Stimulated activated CD8-positive, alpha-beta memory T cell treated with anti-CD3 and anti-CD28 coated beads, Interleukin-15, amount 100 ng/mL, for 1 hour (primary cell): ENCODE measurements at regions not wholly inside any gene's neighbourhood (a gene's known extent, or its start where the extent isn't known, plus 50 kb on each side); places are given as distances from the start of the nearest gene placed in this dataset.

Experiments used
- DNase-seq: peaks from one replicate; pipeline ENCODE4 v3.0.0-alpha.2; 2020; ENCODE audit warnings: low read depth

DNA sequence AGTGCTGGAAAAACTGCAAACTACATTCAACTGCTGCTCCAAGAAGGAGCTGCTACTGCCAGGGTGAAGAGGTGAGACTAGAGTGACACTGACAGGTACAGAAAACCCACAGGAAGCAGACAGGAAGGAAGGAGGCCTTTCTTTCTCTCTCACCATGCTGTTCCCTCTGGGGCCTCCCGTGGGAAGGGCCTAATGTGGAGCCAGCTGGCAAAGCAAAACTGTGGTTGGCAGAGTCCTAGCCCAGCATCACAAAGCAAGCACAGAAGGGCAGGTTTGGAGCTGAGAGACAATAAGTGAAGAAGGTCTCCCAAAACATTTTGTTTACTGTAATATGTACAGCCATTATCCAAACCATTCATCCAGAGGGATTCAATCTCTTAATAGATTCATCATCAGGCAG, 122.5 kb upstream of the MAX start:
- DNase-seq = no peak

DNA sequence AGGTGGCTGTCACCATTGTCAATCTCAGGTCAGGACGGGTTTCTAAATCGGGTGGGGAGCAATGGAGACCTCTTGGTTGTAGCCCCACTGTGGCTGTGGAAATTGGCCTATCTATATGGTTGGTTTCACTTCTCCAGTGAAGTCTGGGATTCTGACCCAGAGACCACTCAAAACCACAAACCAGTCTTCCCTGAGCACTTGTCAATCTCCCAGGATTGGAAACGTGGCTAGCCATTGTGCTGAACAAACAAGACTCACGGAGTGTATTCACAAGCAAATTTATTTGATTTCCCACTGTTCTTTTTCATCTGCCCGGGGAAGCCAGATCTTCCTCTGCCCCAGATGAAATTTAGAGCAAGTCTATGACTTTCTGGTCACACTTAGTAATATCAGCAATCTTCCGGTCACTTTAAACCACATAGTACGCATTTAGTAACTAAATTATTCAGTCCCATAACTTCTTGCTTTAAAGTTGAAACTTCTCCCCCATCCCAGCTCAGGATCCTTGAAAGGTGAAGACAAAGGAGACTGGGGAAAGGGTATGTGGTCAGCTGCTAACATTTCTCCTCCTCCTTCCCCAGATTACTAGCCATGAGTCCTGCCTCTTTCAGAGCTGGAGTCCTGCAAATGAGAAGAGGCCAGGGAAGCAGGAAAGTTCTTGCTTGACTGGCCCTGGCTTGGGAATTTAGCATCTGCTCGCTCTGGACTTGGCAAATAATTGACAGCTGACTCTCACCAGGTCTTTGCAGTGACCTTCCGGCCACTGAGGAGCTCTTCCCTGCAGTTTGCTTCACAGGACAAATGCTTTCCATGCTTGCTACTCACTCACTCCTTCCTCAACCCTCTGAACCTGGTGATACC, 123.2 kb upstream of the MAX start:
- DNase-seq = no peak

DNA sequence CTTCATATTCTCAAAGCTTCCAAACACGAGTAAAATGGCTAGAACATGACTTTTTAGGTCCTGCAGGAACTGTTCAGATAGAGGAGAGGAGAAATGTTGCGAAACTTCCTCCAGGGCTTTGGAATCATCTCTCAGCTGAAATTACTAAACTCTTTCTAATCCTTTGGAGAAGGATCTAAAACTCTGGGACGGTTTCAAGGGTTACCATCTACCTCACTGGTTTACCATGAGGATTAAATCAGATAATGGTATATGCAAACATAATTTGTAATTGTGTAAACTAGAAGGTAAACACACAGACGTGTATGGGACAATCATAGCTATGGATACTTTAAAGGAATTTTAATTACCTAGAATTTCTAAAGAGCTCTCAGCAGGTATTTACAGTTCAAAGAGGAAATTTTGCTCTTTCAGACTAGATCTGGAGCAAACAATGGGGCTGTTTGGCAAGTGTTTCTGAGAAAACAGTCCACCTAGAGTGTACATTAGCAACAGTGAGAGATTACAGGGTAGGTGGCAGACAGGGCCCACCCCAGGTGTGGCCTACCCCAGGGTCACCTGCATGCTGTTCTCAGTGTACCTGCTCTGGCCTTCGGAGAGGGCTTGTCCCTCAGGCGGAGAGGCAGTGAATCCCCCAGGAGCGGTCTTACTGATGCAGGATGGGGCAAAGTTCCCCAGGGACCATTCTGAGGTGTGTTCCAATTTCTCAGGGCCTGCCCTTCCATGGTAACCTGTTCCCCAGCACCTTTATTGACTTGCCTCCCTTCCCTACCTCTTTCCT, 124.7 kb upstream of the MAX start:
- no peak for DNase-seq

DNA sequence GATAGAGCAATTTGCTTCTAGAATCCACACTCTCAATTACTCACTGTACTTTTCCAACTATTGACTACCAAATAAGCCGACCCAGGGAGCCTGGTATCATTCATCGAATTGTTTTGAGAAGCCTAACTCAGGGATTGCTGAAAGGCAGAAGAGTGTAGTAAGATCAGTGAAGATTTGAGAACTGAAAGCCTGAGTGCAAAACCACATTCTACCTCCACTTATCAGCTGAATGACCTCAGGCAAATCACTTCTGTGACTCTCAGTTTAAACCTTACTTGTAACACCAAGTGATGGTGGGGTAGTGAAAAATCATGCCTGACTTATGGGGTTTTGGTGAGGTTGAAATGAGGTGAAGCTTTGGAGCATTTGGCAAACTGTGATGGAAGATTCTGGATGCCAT, 126.1 kb upstream of the MAX start:
- DNase-seq = no peak

DNA sequence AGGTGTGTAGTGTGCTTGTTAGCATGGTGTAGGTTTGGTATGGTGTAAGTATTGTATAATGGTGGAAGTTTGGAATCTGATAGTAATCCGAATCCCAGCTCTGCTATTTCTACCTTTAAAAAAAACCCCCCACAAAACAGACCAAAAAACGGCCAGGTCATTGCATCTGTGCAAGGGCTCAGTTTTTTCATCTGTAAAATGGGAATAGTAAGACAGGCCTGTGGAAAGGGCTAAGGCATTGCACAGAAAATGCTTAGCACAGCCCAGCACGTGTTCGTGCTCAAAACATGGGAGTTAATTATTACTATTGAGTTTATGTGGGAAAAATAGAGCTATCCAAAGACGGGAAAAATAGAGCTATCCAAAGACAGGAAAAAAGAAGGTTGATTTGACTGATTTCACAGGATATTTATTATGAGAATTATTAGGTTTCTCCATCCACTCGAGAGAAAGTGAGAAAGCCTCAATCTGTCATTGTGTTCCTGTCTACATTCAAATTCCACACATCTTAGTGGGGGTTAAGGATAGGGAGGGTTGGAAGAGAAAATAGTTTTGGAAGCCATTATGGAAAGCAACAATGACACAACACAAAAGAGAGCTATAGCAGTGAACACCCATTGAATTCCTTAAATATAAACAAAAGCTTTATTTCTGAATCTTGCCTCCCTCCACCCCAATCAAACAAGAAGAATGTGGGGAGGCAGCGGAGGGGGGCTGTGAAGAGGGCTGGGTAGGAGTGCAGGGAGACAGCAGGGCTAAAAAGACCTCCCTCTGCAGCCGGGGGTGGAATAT, 126.8 kb upstream of the MAX start:
- no peak for DNase-seq

DNA sequence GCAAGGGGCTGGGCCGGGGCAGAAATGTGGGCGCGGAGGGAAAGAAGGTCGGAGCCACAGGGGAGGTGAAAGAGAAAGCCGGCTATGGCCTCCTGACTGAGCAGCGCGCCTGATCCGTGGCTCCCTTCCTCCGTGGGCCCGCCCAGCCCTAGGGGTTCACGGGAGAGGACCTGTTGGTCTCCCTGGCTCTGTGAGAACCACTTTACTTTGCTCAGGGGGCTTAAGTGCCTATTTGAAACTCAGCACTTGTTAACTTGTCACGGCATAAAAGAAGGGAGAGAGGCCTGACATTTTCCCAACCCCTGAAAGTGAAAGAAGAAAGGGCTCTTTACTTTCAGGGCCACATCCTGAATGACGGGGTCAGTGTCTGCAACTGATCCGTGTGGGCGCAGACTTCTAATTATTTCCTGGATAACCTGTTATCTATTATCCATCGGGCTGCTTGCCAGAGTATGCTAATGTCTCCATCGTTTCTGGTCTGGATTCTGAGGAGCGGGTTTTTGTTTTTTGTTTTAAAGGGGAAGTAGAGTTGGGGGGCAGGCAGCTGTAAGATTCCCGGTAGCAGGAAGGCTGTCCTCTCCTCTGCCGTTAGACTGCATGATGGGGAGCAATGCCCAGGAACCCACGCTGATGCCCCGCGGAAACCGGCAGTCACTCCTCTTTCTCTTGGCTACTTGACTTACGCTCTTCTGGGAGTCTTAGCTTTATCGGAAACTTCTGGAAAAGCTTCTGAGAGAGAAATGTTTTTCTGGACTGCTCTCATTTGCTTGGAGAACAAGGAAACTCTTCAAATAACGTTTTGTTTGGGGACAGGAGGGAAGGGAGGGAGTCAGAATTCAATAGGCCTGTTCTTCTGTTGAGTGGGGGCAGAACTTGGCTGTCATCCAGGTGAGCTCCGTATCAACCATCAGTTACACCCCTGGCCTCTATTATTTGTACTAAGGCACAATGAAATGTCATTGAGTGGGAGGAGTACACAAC, 127.7 kb upstream of the MAX start:
- no peak for DNase-seq

DNA sequence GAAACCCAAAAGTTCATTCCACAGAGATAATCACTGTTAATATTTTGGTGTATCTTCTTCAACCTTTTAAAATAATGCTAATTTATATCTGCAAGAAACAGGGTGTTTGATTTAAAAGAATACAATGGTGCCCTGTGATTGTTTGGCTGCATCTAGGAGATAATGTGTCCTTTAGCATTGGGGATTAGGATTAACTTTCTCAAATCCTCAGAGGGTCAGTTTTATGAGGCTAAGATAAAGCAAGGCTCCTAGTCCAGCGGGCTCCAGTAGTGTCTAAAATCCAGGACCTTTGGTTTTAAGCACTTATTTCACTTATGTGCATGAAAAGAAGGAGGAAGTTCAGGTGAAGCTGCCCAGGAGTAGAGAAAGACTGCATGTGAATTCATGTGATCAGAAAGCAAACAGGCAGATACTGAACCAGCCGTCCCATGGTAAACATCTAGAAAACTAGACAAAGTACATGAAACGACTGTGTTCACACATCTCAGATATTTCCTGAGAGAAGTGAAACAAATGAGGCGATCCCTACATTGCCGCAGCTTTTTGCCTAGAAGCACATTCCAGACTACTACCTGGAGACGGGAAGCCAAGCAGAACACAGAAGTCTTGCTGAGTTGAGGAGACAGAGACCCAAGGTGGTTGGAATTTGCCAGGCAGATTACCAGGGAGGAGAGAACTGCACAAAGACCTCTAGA, 129.1 kb upstream of the MAX start:
- no peak for DNase-seq

DNA sequence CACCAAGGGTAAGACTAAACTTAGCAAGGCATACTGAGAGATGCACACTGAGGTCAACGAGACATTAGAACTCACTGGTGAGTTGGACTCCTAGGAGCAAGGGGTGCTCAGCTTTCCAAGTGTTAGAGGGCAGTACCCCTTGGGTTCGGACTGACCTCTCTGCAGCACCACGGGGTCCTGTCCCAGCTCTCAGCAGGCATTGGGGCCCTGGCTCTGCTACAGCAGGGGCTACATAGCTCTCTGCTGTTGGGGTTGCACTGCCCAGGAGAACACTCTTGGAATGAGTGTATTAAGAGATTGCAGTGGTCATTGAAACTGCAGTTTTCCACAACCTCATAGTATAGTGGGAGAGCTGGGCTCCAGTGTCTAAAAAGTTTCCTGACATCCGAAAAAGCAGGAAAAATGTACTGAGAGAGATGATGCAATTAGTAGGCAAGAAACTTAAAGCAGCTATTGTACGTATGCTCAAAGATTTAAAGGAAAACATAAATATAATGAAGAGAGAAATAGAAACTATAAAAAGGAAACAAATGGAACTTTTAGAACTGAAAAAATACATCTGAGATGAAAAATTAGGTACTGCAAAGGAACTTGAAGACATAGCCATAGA, 132.5 kb upstream of the MAX start:
- DNase-seq = no peak

DNA sequence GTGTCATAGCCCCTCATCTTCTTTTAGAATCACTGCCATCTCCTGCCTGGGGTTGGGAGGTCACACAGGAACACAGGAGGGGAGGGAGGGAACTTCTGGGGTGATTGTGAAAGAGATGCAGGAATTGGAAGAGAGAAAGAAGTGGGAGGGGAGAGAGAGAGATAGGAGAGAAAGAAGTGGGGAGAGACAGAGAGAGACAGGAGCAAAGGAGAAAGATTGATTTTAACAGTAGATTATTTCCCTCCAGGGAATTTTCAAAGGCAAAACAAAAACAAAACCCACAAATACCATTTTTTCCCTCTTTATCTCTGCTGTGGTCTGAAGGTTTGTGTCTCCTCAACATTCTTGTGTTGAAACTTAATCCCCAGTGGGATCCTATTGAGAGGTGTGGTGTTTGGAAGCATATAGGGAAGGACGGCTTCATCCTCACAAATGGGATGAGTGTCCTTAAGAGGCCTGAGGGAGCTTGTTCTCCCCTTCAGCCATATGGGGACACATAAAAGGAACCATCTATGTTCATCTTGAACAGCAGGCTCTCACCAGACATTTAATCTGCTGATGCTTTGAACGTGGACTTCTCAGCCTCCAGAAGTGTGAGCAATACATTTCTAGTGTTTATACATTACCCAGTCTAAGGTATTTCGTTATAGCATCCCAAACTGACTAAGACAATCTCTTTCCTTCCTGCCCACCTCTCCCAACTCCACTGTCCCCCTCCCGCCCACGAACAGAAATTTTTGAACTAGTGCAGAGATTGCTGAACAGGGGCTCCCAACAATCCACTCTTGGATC, 134.9 kb upstream of the MAX start:
- DNase-seq = no peak

DNA sequence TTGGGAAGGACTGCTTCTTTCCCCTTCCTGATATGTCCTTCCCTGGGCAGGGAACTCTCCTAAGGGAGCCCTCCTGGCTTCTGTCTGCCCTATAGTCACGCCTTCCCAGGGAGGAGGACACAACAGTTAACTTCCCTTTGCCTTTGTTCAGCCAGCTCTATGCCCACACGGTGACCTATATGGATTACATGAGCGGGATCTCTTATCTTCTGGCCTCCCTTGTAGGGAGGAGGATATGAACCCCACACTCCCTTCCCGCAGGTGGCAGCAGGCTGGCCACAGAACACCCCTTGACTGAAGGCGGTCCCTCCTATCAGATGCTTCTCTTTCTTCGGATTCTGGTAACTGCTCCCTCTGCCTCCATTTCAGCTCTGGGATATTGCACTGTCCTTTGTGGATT, 135.6 kb upstream of the MAX start:
- DNase-seq = no peak

DNA sequence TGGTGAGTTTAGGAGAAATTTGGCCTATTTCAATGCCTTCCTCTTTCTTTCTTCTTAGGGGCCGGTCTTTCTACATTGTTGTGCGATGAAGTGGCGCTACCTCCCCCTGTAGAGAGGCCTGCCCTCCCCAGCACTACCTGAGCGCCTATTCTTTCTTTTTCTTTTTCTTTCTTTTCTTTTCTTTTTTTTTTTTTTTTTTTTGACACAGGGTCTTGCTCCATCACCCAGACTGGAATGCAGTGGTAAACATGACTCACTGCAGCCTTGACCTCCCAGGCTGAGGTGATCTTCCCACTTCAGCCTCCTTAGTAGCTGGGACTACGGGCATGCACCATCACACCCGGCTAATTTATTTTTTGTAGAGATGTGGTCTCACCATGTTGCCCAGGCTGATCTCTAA, 136.1 kb upstream of the MAX start:
- DNase-seq = no peak

DNA sequence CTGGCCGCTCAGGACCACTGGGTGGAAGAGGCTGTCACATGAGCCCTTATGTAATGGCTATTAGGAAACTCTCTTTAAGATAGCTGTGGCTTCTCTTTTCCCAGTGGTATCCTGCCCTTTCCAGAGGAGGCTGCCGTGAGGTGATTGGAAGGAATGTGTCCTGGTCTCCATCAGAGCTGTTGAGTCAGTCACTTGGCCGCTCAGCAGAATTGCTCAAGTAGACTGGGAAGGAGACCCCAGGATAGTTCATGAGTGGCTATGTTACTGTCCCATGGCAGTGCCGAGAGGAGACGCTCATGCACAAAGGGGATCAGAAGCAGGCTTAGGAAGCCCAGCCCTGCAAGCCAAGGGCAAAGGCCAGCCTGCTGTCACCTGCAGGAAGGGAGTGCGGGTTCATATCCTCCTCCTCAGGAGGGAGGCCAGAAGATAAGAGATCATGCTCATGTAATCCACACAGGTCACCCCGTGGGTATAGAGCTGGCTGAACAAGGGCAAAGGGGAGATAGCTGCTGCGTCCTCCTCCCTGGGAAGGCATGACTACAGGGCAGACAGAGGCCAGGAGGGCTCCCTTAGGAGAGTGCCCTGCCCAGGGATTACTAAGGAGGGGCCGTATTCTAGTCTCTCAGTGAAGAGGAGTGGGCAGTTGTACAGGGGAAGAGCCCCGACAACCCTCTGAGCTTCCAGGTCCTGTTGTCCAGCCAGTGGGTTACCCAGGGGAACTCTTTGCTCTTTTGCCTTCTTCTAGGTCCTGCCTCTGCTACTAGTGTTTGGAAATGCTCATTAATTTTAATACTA, 137.0 kb upstream of the MAX start:
- no peak for DNase-seq

DNA sequence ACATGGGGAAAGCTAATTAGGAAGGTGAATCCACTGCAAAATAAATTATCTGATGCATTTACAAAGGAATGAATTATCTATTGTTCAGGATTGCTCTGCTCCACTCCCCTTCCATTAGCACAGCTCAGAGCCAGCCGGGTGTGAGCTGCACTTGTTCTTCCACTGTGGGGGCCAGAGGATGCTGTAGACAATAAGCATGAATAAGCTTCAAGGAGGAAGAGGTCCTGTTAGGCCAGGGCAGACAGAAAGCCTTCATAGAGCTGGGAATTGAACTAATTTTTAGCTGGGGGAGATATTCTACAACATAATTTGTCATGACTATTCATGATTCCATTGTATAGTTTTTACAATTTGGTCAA, 137.6 kb upstream of the MAX start:
- no peak for DNase-seq

DNA sequence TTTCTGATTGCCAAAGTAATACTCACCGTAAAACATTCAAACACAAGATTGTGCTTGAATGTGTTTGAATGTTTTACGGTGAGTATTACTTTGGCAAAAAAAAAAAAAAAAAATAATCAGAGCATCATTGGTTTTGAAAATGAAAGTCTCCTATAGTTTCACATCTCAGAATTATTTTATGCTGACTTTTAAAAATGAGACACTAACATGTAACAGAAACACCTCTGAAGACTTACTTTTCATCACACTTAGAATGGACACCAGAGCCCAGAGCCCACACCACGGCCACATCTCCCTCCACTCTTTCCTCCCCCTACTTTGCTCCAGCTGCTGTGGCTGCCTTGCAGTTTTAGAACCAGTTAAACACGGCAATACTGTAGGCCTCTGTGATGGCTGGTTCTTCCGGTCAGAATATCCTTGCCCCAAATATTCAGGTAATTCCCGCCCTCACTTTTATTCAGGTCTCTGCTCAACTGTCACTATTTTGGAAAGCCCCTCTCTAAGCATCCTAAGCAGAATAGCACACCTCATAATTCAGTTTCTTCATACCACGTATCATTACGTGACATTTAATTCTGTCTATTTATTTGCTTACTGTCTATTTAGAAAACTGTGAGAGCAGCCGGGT, 138.9 kb upstream of the MAX start:
- no peak for DNase-seq

DNA sequence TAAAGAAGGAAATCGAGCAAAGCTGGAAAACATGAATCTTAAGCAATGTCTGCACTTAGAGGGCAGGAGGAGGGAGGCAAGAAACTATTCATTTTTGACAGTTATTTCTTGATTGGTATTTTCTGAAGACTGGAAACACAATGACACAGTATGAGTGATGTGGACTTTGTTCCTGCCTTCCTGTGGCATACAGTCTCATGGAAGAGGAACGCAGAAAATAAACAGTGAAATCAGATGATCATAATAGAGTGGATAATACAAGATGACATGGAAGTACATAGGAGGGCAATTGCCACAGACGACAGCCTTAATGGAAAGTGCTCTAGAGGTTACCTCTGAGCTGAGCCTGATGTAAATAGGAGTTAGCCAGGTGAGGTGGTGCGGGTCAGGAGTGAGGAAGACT, 140.4 kb upstream of the MAX start:
- DNase-seq = no peak

DNA sequence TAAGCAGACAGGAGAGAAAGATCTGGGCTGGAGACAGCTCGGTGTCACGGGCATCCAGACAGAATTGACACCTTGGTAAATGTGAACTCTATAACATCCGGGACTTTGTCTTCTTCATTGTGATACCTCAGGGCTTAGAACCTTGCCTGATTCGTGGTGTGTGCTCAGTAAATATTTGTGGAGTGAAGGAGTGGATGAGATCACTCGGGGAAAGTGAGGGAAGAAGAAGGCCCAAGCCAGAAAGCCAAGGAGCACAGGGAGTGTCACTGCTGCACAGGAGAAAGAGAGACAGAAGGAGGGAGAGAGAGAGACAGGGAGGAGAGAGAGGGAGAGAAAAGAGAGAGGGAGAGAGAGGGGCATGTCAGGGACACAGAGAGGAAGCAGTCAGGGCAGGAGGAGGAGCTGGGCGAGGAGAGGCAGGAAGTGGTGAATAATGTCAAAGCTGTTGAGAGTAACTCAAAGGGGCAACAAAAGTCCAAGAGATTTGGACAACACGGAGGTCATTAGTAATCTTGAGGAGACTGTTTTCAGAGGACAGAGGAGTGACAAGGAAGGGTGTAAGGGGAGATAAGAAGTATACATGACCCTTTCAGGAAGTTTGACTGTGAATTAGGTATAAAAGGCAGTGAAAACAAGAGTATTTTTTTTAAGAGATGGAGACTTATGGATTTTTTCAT, 141.6 kb upstream of the MAX start:
- DNase-seq = no peak

DNA sequence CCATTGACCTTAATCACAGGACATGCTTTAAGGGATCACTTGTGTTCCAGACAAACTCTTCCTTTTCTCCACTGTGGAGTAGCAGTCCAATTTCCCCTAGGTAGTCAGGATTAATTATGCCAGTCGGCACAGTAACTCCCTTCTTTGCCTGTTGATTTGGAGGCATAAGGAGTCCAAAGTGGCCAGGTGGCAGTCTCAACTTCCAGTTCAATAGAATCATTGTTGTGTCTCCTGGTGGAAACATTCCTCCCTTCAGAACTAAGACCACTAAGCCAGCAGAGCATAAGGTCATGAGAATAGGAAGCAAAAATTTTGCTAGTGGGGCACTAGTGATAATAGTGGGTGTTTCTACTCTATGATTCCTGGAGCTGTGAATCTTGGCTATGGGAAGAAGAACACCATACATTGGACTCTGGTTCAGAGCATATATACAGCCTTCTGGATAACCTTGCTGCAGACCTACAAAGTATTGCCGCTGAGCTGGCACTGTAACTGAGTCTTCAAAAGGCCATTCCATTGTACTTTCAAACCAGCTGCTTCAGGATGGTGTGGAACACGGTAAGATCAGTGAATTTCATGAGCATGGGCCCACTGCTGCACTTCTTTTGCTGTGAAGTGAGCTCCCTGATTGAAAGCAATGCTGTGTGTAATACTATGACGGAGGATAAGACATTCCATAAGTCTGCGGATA, 147.3 kb upstream of the MAX start:
- DNase-seq = no peak
